Activated T-cell treated with anti-CD3 and anti-CD28 coated beads for 24 hours (primary cell): ENCODE measurements at regions not wholly inside any gene's neighbourhood (a gene's known extent, or its start where the extent isn't known, plus 50 kb on each side); places are given as distances from the start of the nearest gene placed in this dataset.

Experiments
- DNase-seq: peaks from one replicate; pipeline ENCODE4 v3.0.0-alpha.2; 2020; ENCODE audit warnings: low read depth

DNA sequence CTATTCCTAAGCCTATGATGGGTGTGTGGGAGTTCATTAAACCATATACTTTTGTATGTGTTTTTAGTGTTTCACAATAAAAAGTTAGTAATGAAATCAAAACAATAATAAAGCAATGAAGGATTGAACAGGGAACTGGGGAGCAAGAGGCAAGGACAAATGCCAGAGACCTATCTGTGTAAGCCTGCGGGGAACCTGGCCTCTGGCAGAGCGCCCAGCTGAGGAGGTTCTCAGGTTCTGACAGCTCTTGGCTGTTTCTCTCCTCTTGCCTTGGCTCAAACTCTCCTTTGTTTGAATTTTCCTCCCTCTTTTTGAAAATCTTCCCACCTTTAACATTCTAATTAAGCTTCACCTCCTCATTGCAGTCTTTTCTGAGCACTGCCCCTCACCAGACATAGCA is 200.0 kb upstream of the NCKAP5 start:
- DNase-seq = no peak

DNA sequence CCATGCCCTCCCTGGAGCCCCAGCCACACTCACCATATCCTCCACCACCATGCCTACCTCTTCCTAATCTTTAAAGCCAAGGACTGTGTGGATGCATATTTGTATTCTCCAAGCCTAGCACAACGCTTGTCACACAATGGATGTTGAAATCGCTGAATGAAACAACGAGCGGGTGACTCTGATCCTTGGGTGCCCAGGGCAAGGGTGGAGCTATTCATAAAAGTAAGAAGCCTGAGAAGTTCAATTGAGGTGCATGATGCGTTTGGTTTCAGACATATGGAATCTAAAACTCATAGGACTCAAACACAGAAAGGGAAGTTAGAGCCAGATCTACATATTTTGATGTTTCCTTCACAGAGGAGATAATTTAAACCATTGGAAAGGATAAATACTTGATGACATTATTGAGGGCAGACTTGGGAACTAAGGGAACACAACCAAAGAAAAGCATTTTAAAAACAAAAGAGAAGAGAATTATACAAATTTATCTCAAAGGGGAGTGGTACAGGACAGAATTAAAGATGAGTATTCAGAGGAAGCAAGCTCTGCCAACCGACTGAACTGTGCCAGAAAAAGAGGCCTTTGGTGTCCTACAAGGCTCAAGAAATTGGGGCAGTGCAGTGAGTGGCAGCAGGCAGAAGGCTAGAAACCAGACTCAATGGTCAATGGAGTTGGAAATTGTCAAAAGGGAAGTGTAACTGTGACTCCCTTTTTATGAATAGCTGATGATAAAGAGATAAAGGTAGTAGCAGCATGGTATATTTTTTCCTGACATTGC is 200.6 kb upstream of the NCKAP5 start:
- no peak for DNase-seq

DNA sequence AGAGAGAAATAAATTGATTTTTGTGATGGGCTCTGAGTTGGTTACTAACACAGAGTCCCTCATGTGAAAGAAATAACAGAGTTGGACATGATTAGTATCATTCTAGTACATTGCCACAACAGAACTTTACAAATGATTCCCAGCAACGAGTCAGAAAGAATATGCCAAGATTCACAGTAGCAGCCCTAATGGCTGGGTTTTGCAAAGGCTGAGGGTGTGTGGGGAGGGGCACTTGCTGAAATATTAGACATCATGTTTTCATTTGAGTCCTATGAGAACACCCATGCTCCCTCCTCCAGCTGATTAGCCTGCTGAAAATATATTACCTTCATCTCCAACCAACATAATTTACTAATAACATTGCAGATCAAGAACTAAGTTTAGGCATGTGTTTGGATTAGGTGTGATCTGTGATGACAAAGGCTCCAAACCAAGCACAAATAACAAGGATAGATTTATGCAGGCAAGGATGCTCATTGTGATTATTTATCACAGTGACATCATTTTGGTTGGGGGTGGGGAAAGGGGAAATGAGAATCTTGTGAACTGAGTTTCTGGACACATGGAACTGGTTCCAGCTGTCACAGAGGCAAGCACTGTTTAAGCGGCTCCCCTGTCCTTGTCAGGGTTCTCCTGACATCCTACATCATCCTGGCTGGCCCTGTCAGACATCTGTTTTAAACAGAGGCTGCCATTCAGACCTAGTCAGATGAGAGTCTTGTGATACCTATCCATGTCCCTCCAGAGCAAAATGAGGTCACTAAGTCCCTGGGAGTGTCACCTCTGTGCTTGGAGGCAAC is 205.8 kb upstream of the NCKAP5 start:
- DNase-seq = no peak

DNA sequence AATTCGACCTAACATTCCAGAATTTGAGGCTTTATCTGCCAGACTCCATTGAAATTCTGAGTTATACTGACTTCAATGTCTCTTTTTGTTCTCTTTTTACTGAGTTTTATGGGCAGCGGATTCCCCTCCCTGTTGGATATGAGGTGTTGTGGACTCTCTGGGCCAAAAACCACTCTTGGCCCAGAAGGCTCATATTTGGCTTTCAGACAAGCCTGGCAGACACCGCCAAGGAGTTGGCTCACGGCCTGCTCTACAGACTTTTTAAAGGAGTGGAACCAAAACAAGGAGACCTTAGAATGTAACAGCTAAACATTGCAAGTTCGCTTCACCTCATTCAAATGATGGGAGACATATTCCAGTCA is 206.4 kb upstream of the NCKAP5 start:
- DNase-seq = no peak

DNA sequence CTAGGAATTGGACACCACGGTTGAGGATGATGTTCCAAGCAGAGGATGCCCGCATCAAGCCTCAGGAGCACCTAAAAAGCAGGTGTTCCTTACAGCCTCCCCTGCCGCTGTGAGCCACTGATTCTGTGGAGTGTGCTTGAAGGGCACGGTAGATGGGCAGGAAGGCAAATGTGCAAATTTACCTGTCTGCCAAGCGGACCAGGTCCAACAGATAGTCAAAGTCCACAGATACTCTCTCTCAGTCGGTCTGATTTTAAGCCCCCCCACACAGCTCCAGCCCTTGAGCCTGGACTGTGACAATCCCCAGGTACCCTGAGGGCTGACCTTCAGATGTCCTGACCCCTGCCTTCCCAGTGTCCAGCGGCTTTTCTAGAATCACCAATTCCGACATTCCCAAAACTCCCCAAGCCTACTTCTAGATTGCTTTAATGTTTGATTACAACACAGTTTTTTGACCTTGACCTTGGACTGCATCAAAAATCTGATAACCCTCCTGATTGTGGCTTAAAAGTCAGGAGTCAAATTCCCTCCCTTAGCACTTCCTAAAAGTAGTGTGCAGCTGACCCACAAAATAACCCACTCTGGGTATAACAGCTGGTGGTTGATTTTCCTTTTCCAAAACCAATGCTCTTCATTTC is 208.8 kb upstream of the NCKAP5 start:
- DNase-seq = no peak

DNA sequence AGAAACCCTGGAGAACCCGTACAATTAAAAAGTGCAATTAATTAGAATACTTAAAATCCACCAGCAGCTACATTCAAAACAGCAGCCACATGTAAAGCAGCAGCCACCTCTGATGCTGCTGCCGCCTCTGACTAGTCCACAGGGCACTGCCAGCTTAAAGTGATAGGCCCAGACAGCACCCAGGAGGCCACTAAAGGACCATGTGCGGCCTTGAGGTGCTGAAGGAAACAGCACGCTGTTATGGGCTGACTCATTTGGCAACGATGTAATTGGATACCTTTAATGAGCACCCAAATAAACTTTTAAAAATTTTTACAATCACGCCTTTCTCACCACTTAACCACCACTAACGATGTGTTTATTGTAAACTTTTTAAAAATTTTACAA is 209.3 kb upstream of the NCKAP5 start:
- no peak for DNase-seq

DNA sequence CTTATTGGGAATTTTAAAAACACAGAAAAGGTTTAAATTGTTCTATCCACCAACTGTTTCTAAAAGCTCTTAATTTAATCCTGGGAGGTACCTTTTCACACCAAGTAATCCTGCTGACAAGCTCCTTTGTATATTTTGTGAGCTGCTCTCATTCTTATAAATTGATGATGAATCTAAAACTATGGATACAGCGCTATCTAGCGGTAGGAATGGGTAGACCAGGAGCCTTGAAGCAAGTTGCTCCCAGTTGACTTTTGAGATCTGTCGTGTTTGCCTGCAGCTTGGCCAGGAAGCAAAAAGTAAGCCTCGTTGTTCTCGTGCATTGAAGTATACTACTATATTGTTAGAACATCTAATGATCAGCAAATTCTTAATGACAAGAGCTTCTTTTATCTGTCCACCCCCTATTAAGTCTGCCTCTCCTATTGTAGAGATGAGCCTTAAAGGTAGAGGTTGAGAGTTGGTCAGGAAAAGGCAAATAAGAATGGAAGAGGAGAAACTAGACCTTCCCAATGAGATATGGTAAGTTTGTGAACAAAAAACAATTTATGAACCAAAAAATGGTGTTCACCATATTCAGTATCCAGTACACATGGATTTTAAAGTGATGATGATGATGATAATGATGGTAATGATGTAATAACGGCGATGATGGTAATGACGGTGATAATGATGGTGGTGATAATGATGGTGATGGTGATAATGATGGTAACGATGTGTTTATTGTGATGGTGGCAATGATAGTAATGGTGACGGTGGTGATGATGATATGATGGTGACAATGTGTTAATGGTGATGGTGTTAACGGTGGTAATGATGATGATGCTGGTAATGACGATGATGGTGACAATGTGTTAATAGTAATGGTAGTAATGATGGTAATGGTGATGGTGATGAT is 212.1 kb upstream of the NCKAP5 start:
- peak; percentile 1 for DNase-seq

DNA sequence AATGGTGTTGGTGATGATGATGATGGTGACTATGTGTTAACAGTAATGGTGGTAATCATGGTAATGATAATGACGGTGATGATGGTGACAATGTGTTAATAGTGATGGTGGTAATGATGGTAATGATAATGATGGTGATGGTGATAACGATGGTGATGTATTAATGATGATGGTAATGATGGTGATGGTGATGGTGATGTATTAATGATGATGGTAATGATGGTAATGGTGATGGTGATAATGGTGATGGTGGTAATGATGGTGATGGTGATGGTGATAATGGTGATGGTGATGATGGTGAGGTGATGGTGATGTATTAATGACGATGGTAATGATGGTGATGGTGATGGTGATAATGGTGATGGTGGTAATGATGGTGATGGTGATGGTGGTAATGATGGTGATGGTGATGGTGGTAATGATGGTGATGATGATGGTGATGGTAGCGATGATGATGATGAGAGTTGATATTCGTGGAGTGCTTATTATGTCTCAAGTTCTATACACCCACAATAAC is 212.8 kb upstream of the NCKAP5 start:
- no peak for DNase-seq

DNA sequence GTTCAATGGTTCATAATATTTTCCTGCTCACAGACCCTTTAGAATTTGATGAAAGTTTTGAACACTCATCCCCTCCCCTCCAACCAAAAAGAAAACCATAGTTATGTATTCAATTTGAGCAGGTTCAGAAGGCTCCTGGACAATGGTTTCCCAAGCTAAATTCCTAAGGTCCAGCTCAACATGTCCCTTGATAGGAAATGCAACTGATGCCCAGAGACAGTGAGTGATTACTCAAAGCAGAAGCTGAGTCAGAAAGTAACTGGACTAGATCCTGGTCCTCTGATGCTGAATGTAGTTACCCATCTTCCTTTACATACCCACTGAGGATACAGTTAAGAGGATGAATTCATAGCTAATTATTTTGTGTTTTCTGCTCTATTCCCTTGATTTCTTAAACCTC is 218.9 kb upstream of the NCKAP5 start:
- no peak for DNase-seq

DNA sequence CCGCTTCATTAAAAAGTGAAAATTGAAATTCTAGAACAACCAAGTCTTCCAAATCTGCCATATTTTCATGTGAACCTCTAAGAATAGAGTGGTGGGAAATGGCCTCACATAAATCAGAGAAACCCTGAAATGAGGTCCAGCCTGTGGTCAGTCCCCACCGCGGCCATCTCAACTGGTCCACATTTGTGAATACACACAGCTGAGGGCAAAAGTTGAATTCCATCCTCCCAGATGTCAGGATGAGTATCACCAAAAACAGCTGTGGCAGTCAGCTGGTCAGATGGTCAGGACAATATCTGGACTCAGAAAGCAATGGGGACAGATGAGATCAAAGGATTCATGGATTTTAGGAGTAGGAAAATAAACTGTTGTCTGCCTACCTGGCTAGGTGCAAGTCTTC is 219.4 kb upstream of the NCKAP5 start:
- no peak for DNase-seq

DNA sequence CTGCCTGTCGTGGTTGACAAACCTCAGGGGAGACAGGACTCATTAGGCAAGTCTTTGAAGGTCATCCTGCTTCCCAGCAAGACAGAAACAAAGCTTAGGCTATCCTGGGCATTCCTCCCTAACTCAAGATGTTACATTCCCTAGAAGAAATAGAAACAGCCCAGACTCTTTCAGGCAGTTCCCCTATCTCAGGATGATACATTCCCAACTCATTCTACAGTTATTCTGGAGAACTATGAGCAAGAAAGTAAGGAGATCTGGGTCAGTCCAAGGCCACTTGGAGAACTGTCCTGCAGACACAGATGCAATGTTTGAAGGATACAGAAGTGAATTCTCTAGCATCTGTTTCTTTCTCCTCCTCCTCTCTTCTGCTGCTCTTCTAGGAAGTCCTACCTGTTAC is 220.1 kb upstream of the NCKAP5 start:
- DNase-seq = no peak

DNA sequence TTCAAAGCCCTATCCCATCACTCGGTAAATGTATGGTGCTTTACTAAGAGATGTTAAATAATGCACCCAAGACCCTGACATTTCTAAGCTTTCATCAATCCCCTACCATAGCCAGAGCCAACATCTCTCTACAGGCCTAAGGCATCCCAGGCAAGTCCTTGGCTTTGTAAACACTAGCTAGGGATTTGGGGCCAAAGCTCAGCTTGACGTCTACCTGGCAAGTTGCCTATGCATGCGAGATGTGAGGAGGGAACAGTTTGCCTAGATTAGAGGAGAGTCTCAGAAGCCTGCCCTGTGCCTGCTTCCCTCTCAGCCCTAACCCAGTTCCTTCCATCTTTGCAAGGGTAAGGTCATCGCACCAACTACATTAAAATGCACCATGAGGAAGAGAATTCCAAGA is 221.5 kb upstream of the NCKAP5 start:
- no peak for DNase-seq

DNA sequence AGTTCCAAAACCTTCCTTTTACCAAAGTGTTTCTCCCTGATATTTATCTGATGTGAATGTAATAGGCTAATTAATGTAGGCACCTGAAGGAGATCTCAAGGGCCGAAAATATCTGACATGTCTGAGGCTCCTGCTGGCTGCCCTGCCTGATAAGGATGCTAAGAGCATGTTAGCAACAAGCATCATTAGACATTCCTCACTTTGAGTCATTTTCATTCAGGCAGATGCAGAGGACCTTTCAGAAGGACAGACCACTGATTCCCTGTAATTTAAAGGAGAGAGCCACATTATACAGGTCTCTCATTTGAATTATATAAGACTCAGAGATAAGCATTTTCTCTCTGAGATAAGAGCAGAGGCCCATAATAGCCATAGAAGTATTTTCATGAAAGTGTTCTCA is 222.4 kb upstream of the NCKAP5 start:
- no peak for DNase-seq

DNA sequence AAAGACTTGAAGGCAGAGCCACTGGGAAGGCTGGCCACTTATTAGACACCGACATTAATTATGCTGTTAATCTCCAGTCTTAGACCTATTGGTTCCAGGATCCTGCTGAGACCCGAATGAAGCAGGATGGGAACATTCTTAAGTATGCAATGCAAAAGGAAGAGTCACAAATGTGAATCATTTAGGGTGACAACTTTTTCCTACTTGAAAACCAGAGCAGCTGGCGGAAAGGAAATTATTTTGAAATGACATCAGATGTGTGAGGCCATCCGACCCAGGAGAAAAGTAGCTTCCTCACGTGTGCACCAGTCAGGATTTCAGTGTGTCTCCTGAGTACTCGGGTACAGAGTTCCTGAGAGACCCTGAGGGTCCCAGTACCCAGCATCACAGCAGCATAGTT is 222.9 kb upstream of the NCKAP5 start:
- DNase-seq = no peak

DNA sequence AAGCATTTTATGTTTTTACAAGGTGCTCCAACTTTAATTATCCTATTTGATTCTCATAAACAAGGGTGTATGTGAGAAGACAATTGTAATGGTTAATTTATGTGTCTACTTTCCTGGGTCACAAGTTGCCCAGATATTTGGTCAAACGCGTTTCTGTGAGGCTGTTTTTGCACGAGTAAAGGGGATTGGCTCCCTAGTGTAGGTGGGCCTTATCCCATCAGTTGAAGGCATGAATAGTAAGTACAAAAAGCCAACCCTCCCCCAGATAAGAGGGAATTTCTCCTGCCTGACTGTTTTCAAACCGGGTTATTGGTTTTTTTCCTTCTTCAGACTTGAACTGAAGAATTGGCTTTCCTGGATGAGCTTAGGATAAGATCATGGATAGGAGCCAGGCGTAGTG is 224.0 kb upstream of the NCKAP5 start:
- no peak for DNase-seq

DNA sequence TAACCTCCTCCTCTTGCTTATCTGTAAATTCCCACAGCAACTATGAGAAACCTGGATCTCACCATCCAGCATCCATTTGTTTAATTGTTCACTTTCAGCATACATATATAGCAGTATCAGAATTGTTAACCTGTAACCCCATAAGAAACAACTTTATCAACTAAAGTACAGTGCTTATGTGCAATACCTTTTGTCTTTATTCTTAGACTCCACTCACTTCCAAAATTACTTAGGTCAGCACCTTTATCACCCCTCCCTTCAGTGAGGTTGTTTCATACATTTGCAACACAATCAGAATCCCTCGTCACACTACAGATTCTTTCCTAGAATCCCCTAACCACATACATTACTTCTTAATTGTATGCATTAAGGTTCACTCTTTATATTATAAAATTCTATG is 225.9 kb upstream of the NCKAP5 start:
- no peak for DNase-seq

DNA sequence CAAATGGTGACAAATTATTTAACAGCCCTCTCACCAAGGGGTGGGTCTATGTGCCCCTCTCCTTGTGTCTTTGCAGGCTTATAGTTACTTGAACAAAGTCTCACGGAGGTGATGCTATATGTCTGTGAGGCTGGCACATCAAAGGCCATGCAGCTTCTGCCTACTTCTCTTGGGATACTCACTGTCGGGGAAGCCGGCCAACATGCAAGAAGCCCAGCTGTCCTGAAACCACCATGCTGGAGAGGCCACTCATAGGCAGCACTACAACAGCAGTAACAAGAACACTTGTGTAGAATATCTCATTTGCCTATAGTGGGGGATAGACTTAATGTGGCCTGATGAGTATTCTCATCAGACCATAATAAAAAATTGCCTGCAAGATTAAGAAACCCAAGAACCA is 233.7 kb upstream of the NCKAP5 start:
- no peak for DNase-seq

DNA sequence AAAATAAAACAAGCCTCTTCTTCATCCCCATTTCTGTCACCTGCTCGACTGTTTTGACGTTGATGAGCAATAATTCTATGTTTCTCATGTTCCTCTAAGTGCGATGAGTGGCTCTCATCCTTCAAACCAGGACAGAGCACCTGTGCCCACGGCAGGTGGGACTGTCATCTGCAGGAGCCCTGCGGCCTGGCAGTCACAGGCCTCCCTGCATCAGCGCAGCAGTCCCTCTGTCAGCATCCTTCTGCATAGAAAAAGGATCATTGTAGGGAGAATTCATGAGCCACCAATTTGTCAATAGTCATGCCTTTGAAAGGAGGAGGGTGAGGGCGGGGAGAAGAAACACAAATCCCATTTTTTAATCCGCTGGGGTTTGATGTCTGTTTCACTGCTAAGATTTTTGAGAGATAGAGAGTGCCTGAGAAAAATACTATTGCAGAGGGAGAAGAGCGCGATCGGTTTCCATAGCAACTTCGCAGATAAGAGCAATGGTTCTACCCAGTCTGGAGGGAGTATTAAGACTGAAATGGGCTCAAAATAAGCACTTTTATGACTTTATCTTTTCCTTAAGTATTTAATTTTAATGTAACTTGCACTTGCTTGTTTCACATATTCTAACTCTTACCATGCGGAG is 234.3 kb upstream of the NCKAP5 start:
- DNase-seq = no peak

DNA sequence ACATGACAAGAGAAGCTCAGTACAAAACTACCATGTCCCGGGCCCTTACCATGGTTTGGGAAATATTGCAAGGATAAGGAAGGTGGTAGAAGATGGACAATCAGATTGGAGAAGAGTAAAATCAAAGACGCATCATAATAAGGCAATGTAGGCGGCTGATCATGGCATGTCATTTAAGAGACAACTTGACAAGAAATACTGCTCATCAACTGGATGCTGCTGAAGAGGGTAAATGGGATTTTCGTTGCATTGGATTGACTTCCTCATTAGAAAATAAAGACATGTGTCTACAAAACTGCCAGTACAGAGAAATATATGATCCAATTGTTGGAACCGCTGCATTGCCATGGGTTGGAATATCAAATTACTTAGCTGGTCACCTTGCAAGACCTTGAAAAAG is 238.3 kb upstream of the NCKAP5 start:
- no peak for DNase-seq

DNA sequence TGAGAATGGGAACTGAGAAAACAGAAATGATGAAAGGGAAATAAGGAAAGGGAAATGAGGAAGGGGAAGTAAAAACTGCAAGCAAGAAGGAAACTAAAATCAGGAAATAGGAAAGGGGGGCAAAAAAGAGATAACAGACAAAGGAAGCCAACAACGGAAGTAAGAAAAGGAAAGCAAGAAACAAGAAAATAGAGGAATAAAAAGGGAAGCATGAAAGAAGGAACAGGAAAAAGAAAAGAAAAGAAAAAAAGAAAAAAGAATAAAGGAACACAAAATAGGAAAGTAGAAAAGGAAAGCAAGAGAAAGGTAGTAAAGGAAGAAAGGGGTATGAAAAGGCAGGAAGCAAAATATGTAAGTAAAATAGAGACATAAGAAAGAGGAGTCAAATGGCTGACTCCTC is 241.2 kb upstream of the NCKAP5 start:
- no peak for DNase-seq

DNA sequence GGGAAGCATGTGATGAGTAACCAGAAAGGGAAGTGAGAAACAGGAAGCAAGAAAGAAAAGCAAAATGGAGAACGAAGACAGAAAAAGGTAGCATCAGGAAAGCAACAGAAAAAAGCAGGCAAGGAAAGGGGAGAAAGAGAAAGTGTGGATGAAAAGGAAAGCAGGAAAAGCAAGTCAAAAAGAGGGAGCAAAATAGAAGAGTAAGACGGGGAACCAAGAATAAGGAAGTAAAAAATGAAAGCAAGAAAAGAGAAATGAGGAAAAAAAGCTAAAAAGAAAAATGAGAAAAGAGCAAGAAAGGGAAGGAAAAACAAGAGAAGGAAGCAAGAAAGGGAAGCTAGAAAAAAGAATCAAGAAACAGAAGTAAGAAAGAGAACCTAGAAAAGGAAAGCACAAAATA is 242.3 kb upstream of the NCKAP5 start:
- no peak for DNase-seq
